ENCODE measurements at regions not wholly inside any gene's neighbourhood (a gene's known extent, or its start where the extent isn't known, plus 50 kb on each side); places are given as distances from the start of the nearest gene placed in this dataset.
"Not testable (repeated sequence)": the region's sequence is repeated elsewhere in the genome, so short reads cannot be mapped to it uniquely, and the experiment has no call there.

GRCh38 chr15:20340931-20341661 is 200.5 kb downstream of the GOLGA6L6 start:
- TF ChIP-seq ZFX (IDR thresholded peaks at IDR 0.05; ENCODE audit: borderline replicate concordance) (no peak), CTCF (IDR thresholded peaks at IDR 0.05) (no peak)
- no peak overlapping the region for H3K27ac ChIP-seq

- TF ChIP-seq CTCF (IDR thresholded peaks at IDR 0.05) (no peak), ZFX (IDR thresholded peaks at IDR 0.05; ENCODE audit: borderline replicate concordance) (no peak)
- no peak overlapping the region for H3K27ac ChIP-seq
Observed at GRCh38 chr15:20340331-20340811, 201.2 kb downstream of the GOLGA6L6 start.

- not testable (repeated sequence) for H3K27ac ChIP-seq
Observed at GRCh38 chr15:20339086-20339791, 202.4 kb downstream of the GOLGA6L6 start.

GRCh38 chr15:20338671-20339070 is 202.9 kb downstream of the GOLGA6L6 start:
- not testable (repeated sequence) for H3K27ac ChIP-seq

GRCh38 chr15:20337238-20337637 is 204.4 kb downstream of the GOLGA6L6 start:
- H3K27ac ChIP-seq = not testable (repeated sequence)

GRCh38 chr15:20334451-20334850 is 207.1 kb downstream of the GOLGA6L6 start:
- not testable (repeated sequence) for H3K27ac ChIP-seq

GRCh38 chr15:20325751-20326150 is 215.8 kb downstream of the GOLGA6L6 start:
- not testable (repeated sequence) for H3K27ac ChIP-seq

GRCh38 chr15:20317132-20317531 is 224.5 kb downstream of the GOLGA6L6 start:
- not testable (repeated sequence) for H3K27ac ChIP-seq

- not testable (repeated sequence) for H3K27ac ChIP-seq
Observed at GRCh38 chr15:20311014-20311680, 230.5 kb downstream of the GOLGA6L6 start.

- H3K27ac ChIP-seq = no peak overlapping the region
- TF ChIP-seq ZFX (IDR thresholded peaks at IDR 0.05; ENCODE audit: borderline replicate concordance) = no peak
- TF ChIP-seq CTCF (IDR thresholded peaks at IDR 0.05) = no peak
Observed at GRCh38 chr15:20310603-20311002, 231.0 kb downstream of the GOLGA6L6 start.

GRCh38 chr15:20309966-20310365 is 231.6 kb downstream of the GOLGA6L6 start:
- H3K27ac ChIP-seq = not testable (repeated sequence)

GRCh38 chr15:20309395-20309794 is 232.2 kb downstream of the GOLGA6L6 start:
- H3K27ac ChIP-seq = not testable (repeated sequence)

- H3K27ac ChIP-seq = not testable (repeated sequence)
Observed at GRCh38 chr15:20308027-20308690, 233.4 kb downstream of the GOLGA6L6 start.

GRCh38 chr15:20307137-20307536 is 234.5 kb downstream of the GOLGA6L6 start:
- not testable (repeated sequence) for H3K27ac ChIP-seq

GRCh38 chr15:20306497-20307106 is 235.0 kb downstream of the GOLGA6L6 start:
- H3K27ac ChIP-seq = not testable (repeated sequence)

GRCh38 chr15:20305912-20306311 is 235.7 kb downstream of the GOLGA6L6 start:
- H3K27ac ChIP-seq = not testable (repeated sequence)

Data from 22Rv1 (cell line).